ENCODE measurements at regions not wholly inside any gene's neighbourhood (a gene's known extent, or its start where the extent isn't known, plus 50 kb on each side); places are given as distances from the start of the nearest gene placed in this dataset.

- intact Hi-C loops (cut with DNase I), result no loop called here
These were observed 388.9 kb downstream of the PCNX1 start for GRCh38 chr14:71296184-71296583.

GRCh38 chr14:71300566-71301330 is 393.5 kb downstream of the PCNX1 start:
- no peak overlapping the region for H3K4me3 ChIP-seq
- 69% methylated on average over 5 of the region's 5 CpGs for WGBS (ENCODE audit: insufficient coverage, low coverage, low lambda C conversion rate, missing lambda C conversion rate)
- H3K27me3 ChIP-seq, result no peaks in the 10 kb centered on the region
- DNase-seq (no peak), ATAC-seq (no peak)
- no peak overlapping the region for H3K27ac ChIP-seq
- TF ChIP-seq CTCF (IDR thresholded peaks at IDR 0.05) (no peak), POLR2A (IDR thresholded peaks at IDR 0.05) (no peak)
- H3K36me3 ChIP-seq, result no peaks in the 10 kb centered on the region
- no peaks in the 10 kb centered on the region for H3K4me1 ChIP-seq
- intact Hi-C loops (cut with DNase I), result no loop called here
- peaks cover 0 to 2% (median under 1%) of the 10 kb centered on the region in 4 donors for H3K9me3 ChIP-seq

More at GRCh38 chr14:71296184-71296583, 388.9 kb downstream of the PCNX1 start:
- H3K4me1 ChIP-seq, result no peaks in the 10 kb centered on the region
- H3K36me3 ChIP-seq, result no peaks in the 10 kb centered on the region
- TF ChIP-seq POLR2A (IDR thresholded peaks at IDR 0.05) (no peak), CTCF (IDR thresholded peaks at IDR 0.05) (no peak)
- no peak overlapping the region for H3K4me3 ChIP-seq
- H3K27ac ChIP-seq, result no peak overlapping the region
- H3K27me3 ChIP-seq, result no peaks in the 10 kb centered on the region
- DNase-seq (no peak), ATAC-seq (no peak)
- no peaks in the 10 kb centered on the region for H3K9me3 ChIP-seq

- Histone ChIP-seq H3K36me3 (no peaks in the 10 kb centered on the region), H3K4me1 (no peaks in the 10 kb centered on the region), H3K4me3 (no peak overlapping the region), H3K9me3 (peaks cover 0 to 3% (median under 1%) of the 10 kb centered on the region in 4 donors), H3K27me3 (no peaks in the 10 kb centered on the region), H3K27ac (no peak overlapping the region)
- TF ChIP-seq POLR2A (IDR thresholded peaks at IDR 0.05), result no peak
- intact Hi-C loops (cut with DNase I), result no loop called here
- no peak for DNase-seq
- no peak for ATAC-seq
- 81% methylated on average over 2 of the region's 2 CpGs for WGBS (ENCODE audit: insufficient coverage, low coverage, low lambda C conversion rate, missing lambda C conversion rate)
These were observed 394.4 kb downstream of the PCNX1 start for GRCh38 chr14:71301611-71302010.

- ATAC-seq, result no peak
- intact Hi-C loops (cut with DNase I), result no loop called here
- Histone ChIP-seq H3K27me3 (no peaks in the 10 kb centered on the region), H3K27ac (no peak overlapping the region), H3K9me3 (peaks cover 0 to 3% (median under 1%) of the 10 kb centered on the region in 4 donors), H3K4me1 (no peaks in the 10 kb centered on the region), H3K36me3 (no peaks in the 10 kb centered on the region), H3K4me3 (no peak overlapping the region)
- DNase-seq, result no peak
- TF ChIP-seq CTCF (IDR thresholded peaks at IDR 0.05) (no peak), POLR2A (IDR thresholded peaks at IDR 0.05) (no peak)
- WGBS (ENCODE audit: insufficient coverage, low coverage, low lambda C conversion rate, missing lambda C conversion rate), result 87% methylated on average over 6 of the region's 6 CpGs
These were observed 397.4 kb downstream of the PCNX1 start for GRCh38 chr14:71304690-71305089.

- no peaks in the 10 kb centered on the region for H3K36me3 ChIP-seq
- DNase-seq (no peak), ATAC-seq (no peak)
- H3K9me3 ChIP-seq, result peaks cover 0 to 3% (median 0%) of the 10 kb centered on the region in 4 donors
- no peaks in the 10 kb centered on the region for H3K27me3 ChIP-seq
- 100% methylated on average over 1 of the region's 1 CpG for WGBS (ENCODE audit: insufficient coverage, low coverage, low lambda C conversion rate, missing lambda C conversion rate)
- no peak overlapping the region for H3K27ac ChIP-seq
- H3K4me3 ChIP-seq, result no peak overlapping the region
- no peaks in the 10 kb centered on the region for H3K4me1 ChIP-seq
- TF ChIP-seq POLR2A (IDR thresholded peaks at IDR 0.05) (no peak), CTCF (IDR thresholded peaks at IDR 0.05) (no peak)
- intact Hi-C loops (cut with DNase I), result no loop called here
These were observed 401.4 kb downstream of the PCNX1 start for GRCh38 chr14:71308671-71309070.

Measured in right lobe of liver (tissue), 6 donors.